ENCODE measurements at regions not wholly inside any gene's neighbourhood (a gene's known extent, or its start where the extent isn't known, plus 50 kb on each side); places are given as distances from the start of the nearest gene placed in this dataset.

GRCh38 chr11:15830741-15831428, 525.5 kb downstream of the SOX6 start:
- Histone ChIP-seq H3K9me3 (replicated peaks in 1 of 2; ENCODE audit: control insufficient read depth in 1 of 2, insufficient read depth in 1 of 2, low read length in 2 of 2) (no peaks in the 10 kb centered on the region), H3K4me1 (ENCODE audit: control insufficient read depth in 1 of 2, insufficient read depth in 2 of 2, low read length in 2 of 2) (no peaks in the 10 kb centered on the region), H2AFZ (ENCODE audit: insufficient read depth, low read depth, low read length, poor library complexity, severe bottlenecking) (no peak overlapping the region), H3K36me3 (replicated peaks in 1 of 2; ENCODE audit: control insufficient read depth in 1 of 2, insufficient read depth in 2 of 2, low read length in 2 of 2) (no peaks in the 10 kb centered on the region), H3K9ac (ENCODE audit: insufficient read depth, low read length, poor library complexity, severe bottlenecking) (no peak overlapping the region), H3K4me3 (replicated peaks in 1 of 3; ENCODE audit: low read depth in 2 of 3, low read length in 3 of 3) (no peak overlapping the region), H3K4me2 (replicated peaks; ENCODE audit: extremely low read depth, low read length, poor library complexity, severe bottlenecking) (no peak overlapping the region), H3K79me2 (ENCODE audit: insufficient read depth, low read length) (no peaks in the 10 kb centered on the region), H4K20me1 (ENCODE audit: insufficient read depth, low read length) (no peaks in the 10 kb centered on the region), H3K27ac (ENCODE audit: low read depth in 1 of 2, low read length in 2 of 2) (no peak overlapping the region), H3K27me3 (ENCODE audit: control insufficient read depth in 2 of 2, insufficient read depth in 2 of 2, low read length in 2 of 2) (no peaks in the 10 kb centered on the region)
- WGBS (ENCODE audit: insufficient coverage) = 89% methylated on average over 7 of the region's 9 CpGs
- no peaks in the 10 kb centered on the region for H3K36me3 Mint-ChIP-seq
- H3K27me3 Mint-ChIP-seq (ENCODE audit: low read depth in 3 of 3) = peaks cover 1 to 7% (median 2%) of the 10 kb centered on the region in 3 donors
- H3K4me3 Mint-ChIP-seq = no peak overlapping the region
- no peak for DNase-seq
- no peaks in the 10 kb centered on the region for H3K9me3 Mint-ChIP-seq
- no peak for TF ChIP-seq CTCF (IDR thresholded peaks at IDR 0.05)
- H3K4me1 Mint-ChIP-seq = peaks cover 3% of the 10 kb centered on the region
- no peak overlapping the region for H3K27ac Mint-ChIP-seq
- intact Hi-C loops (cut with micrococcal nuclease) = loop anchor here in 1 of 2 donors (10.0 kb wide), 1 partner anchor 46 kb away; no protein-coding TSS in a partner anchor

GRCh38 chr11:15835788-15836411, 520.4 kb downstream of the SOX6 start:
- Histone ChIP-seq H4K20me1 (ENCODE audit: insufficient read depth, low read length) (no peaks in the 10 kb centered on the region), H3K36me3 (replicated peaks in 1 of 2; ENCODE audit: control insufficient read depth in 1 of 2, insufficient read depth in 2 of 2, low read length in 2 of 2) (no peaks in the 10 kb centered on the region), H3K9me3 (replicated peaks in 1 of 2; ENCODE audit: control insufficient read depth in 1 of 2, insufficient read depth in 1 of 2, low read length in 2 of 2) (no peaks in the 10 kb centered on the region), H3K4me2 (replicated peaks; ENCODE audit: extremely low read depth, low read length, poor library complexity, severe bottlenecking) (no peak overlapping the region), H3K4me1 (ENCODE audit: control insufficient read depth in 1 of 2, insufficient read depth in 2 of 2, low read length in 2 of 2) (no peaks in the 10 kb centered on the region), H2AFZ (ENCODE audit: insufficient read depth, low read depth, low read length, poor library complexity, severe bottlenecking) (no peak overlapping the region), H3K9ac (ENCODE audit: insufficient read depth, low read length, poor library complexity, severe bottlenecking) (no peak overlapping the region), H3K4me3 (replicated peaks in 1 of 3; ENCODE audit: low read depth in 2 of 3, low read length in 3 of 3) (no peak overlapping the region), H3K27ac (ENCODE audit: low read depth in 1 of 2, low read length in 2 of 2) (no peak overlapping the region), H3K27me3 (ENCODE audit: control insufficient read depth in 2 of 2, insufficient read depth in 2 of 2, low read length in 2 of 2) (no peaks in the 10 kb centered on the region), H3K79me2 (ENCODE audit: insufficient read depth, low read length) (no peaks in the 10 kb centered on the region)
- no peak overlapping the region for H3K4me3 Mint-ChIP-seq
- H3K27ac Mint-ChIP-seq = no peak overlapping the region
- H3K9me3 Mint-ChIP-seq = peaks cover 0 to 2% (median 0%) of the 10 kb centered on the region in 7 donors
- H3K27me3 Mint-ChIP-seq (ENCODE audit: low read depth in 3 of 3) = peaks cover 0 to 9% (median 0%) of the 10 kb centered on the region in 3 donors
- 95% methylated on average over 7 of the region's 7 CpGs for WGBS (ENCODE audit: insufficient coverage)
- DNase-seq = no peak
- no peaks in the 10 kb centered on the region for H3K36me3 Mint-ChIP-seq
- intact Hi-C loops (cut with micrococcal nuclease) = loop anchor here in 1 of 2 donors (10.0 kb wide), 1 partner anchor 51 kb away; no protein-coding TSS in a partner anchor
- no peaks in the 10 kb centered on the region for H3K4me1 Mint-ChIP-seq
- no peak for TF ChIP-seq CTCF (IDR thresholded peaks at IDR 0.05)
